Left hindlimb (tissue), 1 donor: ENCODE measurements at regions not wholly inside any gene's neighbourhood (a gene's known extent, or its start where the extent isn't known, plus 50 kb on each side); places are given as distances from the start of the nearest gene placed in this dataset.

ENCODE experiments used
- DNase-seq: peaks from one replicate; pipeline ENCODE4 v3.0.0-alpha.2; 2018

DNA sequence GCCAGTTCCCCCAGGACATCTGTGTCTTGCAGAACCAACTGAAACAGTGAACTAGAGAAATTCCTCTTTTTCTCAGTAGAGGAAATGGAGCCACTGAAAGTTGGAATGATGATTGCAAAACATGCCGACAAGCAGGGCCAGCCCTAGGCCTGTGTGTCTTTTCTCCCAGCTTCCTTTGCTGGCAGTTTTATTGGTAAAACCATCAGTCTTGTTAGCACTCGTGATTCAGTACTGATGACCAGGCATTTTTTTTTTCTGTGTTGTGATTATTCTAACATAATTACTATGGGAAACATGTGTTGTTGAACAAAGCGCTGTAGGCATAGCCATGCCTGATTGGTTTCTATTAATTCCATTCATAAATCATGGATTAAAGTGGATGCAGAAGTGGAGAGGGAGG, 620.7 kb downstream of the AACS start:
- no peak for DNase-seq

DNA sequence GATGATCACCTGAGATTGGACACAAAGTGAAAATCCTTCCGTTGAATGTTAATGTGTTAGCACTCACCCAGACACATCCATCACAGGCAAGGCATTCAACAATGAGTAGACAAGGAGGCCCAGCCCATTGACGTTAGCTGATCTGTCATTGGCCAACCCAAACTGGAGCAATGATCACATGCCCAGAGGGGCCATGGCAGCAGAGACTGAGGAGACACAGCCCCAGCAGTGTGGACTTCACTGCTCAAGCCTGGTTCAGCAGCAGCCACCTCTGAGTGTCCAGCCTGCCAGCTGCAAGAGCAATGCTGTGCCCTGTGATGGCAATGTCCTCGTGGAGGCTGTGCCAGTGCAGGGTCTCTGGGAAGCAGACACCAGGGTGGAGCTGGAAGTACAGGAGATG, 622.2 kb downstream of the AACS start:
- DNase-seq: no peak

DNA sequence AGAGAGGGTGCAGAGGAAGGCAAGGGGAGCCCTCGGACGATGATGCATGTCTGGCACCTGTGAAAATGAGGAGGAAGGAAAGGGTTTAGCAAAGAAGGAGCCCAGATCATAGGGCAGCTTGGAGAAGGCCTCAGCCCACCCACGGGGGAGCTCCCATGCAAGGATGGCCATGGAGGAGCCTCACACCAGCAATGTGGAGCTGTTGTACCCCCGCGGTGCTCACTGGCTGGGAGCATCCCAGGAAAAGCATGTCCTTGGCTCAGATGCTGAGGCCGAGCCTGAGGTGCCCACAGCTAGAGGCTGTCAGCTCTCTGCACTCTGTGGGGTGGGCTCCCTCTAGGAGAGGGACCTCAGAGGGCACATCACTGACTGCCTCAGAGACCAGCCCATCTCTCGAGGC, 622.6 kb downstream of the AACS start:
- no peak for DNase-seq

DNA sequence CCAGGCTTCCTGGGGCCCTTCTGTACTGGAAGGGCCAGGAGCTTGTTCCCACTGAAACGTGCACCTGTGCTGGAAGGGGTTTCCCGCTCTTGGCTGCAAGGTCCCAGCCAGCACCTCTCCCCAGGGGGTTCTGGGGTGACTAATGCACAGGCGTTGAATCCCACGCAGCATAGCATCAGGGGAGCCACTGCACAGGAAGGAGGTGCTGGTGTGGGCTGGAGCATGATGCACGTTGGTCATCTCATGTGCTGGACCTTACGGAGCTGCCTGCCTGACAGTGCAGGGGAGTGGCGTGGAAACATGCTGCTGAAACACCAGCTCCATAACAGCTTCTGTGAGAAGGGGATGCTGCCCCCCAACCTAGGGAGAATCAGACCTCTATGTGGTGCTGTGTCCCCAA, 623.0 kb downstream of the AACS start:
- DNase-seq: no peak

DNA sequence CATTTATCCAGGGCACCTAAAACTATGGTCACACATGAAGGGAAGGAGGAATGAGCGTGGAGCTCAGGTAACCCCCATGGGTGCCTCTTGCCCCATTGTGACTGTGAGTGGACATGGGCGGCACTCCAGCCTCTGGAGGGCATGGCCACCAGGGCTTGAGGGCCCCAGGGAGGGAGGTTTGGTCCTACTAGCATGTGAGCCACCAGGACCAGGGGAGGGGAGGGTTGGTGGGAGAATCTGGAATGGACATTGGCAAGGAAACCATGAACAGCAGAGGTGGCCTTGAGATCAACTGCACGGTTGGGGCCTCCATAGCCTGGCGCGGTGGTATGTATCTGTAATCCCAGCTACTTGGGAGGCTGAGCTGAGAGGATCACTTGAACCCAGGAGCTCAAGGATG, 623.6 kb downstream of the AACS start:
- no peak for DNase-seq

DNA sequence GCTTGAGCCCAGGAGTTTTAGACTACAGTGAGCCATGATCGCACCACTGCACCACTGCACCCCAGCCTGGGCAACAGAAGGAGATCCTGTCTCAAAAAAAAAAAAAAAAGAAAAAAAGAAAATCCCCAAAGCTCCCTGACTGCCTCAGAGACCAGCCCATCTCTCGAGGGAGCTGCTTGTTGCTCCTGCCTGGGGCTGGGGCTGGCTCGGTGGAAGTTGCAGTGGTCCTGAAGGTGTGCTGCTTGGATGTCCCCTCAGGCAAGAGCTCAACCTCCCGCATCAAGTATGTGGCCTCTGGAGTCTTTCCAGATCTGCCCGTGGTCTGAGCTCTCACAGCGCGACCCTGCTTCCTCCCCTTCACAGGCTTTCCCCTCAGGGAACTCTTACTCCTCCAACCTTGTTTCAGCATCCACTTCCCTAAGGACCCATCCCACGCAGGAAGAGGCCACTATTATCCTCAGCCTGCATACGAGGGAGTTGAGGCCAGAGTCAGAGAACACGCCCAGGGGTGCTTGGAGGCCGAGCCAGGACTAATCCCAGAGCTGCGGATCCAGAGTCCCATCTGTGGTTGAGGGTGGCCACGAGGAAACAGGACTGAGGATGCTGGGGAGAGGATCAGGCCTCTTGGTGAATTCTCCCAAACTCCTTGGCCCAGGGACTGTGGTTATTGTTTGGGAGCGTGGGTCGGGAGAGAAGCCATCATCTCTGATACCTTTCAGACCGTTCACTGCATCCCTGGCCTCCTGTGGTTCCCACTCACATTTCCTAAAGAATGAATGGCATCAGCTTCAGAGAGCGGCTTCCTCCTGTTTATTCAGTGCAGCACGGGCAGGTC, 624.6 kb downstream of the AACS start:
- DNase-seq: no peak

DNA sequence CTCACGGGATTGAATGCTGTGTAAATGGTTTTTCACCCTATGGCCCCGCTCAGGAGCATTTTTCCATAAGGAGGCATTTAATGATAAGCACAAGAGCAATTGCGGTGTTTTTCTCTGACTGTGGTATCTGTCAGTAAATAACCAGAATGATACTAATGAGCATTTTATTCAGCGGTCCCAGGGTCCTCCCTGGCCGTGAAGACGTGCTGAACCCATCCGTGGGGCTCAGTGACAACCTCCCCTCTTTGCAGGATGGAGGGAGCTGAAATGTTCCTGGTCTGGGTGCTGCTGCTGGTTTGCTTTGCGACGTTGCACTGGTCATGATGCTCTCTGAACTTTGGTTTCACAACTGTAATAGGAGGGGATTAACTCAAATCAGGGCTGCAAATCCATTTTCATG, 625.6 kb downstream of the AACS start:
- no peak for DNase-seq

DNA sequence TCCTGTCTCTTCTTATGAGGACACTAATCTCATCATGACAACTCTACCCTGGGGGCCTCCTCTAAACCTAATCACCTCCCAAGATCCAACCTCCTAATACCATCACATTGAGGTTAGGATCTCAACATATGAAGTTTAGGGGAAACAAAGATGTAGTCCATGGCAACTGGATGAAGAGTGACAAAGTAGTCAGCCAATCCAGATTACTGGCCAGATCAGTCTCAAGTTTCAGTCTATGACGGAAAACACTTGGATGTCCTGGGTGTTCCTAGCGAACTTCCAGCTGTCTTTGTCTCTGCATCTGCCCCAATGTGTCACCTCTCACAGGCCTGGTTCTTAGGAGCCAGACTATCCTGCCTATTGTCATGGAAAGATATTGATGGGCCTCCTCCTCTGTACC, 630.8 kb downstream of the AACS start:
- DNase-seq: no peak

DNA sequence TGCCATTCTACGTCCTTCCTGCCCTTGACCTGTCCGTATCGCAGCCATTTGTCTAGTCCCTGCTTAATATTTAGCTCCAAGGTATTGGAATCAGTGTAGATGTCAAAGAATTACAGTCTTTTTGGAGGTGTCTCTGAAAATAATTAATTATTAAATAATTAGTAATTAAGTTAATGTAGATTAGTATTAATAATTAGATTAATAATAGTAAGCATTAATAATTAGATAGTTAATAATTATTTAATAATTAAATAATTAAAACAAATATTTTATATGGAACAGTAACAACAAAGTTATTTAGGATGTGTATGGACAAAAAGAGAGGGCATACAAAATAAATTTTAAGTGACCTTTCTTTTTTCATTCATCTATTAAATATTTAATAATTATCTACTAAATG, 639.6 kb downstream of the AACS start:
- DNase-seq: no peak

DNA sequence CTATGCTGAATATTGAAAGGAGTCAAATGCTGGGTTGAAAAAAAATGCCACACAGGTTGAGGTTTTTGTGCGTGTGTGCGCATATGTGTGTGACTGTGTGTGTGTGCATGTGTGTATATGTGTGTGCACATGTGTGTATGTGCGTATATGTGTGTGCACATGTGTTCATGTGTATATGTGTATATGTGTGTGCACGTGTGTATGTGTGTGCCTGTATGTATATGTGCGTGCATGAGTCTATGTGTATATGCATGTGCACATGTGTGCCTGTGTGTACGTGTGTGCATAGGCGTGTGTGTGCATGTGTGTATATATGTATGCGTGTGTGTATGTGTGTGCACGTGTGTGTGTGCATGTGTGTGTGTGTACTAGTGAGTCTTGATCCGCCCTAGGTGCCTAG, 655.7 kb downstream of the AACS start:
- DNase-seq: no peak

DNA sequence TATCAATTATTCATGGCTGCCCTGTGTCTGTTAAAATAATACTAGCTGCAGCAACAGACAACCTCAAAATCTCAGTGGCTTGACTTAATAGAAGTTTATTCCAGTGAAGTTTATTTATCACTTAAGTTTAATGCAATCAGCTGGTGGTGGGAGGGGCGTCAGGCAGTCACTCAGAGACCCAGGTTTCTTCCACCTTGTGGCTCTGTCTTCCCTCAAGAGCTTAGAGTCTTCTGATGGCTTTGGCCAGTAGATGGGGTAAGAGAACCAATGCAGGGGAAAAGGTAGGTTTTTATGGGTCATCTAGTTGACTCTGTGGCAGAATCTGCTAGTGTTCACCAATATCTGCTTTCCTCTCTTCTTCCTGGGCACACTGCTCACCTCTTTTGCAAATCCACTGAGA, 668.9 kb downstream of the AACS start:
- no peak for DNase-seq

DNA sequence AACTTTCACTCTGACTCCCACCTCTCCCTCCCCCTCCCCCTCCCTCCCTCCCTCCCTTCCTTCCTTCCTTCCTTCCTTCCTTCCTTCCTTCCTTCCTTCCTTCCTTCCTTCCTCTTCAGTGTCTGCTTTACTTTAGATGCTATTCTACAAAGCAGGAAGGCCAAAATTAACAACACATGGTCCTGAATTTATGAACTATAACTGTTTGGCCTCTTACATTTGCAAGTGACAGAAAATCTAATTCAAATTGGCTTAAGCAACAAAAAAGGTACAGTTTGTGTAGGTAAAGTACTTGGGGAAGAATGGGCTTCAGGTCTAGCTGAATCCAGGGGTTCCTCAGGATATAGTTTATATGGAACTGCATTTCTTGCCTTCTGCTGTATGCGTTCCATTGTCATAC, 673.0 kb downstream of the AACS start:
- DNase-seq: no peak

DNA sequence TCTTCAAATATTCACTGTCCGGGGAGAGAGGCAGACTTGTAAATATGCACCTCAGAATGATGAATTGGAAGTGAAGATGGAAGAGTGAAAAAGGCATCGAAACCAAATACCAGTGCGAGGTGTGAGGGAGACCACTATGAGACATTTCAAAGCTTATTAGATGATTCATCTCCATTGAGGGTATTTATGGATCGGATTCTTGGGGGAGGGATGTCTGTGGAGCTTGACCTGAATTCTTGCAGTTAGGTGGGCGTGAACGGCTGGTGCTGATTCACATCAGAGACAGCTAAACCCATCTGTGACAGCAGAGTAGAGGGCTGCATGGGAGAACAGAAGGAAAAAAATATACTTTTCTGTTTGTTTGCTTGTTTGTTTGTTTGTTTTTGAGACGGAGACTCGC, 677.2 kb downstream of the AACS start:
- DNase-seq: no peak

DNA sequence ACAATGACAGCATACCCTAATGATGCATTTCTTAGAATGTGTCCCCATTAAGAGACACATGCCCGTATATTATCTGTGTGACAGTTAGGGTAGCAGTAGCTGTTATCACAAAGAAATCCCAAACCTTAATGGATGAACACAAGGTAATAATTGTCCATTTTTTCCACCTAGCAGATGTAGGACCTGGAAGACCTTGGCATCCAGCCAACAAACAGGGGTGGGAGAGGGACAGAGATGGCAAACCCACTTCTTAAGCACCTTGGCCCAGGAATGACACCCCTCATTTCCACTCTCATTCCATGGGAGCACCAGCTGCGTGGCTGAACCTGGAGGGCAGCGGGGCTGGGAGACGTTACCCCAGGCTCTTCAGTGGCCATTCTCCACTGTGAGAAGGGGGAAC, 679.0 kb downstream of the AACS start:
- no peak for DNase-seq

DNA sequence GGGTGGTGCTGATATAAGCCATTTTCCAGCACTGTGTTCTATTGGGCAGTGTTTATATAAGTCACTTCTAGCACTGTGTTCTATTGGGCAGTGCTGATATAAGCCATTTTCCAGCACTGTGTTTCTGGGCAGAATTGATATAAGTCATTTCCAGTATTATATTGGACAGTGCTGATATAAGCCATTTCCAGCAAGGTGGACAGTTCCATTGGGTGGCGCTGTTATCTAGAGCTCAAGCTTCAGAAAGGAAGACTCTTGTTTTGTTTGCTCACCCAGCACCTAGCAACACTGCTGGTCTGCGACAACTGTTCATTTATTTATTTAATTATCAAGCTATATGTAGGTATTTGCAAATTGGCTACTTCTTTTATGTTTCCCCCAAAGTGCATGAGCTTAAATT, 690.3 kb downstream of the AACS start:
- no peak for DNase-seq

DNA sequence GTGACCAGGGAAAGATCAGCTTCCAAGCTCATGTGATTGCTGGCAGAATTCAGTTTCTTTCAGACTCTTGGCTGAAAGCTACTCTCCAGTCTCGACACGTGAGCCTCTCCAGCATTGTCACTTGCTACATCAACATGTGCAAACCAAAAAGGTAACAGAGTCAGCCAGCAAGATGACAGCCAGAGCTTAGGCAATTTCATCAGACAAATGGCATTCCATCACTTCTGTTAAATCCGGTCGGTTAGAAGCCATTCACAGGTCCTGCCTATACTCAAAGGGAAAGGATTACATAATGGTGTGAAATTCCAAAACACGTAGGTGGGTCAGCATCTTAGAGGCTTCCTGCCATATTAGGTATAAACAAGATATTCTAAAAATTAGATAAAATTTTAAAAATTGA, 700.9 kb downstream of the AACS start:
- no peak for DNase-seq

DNA sequence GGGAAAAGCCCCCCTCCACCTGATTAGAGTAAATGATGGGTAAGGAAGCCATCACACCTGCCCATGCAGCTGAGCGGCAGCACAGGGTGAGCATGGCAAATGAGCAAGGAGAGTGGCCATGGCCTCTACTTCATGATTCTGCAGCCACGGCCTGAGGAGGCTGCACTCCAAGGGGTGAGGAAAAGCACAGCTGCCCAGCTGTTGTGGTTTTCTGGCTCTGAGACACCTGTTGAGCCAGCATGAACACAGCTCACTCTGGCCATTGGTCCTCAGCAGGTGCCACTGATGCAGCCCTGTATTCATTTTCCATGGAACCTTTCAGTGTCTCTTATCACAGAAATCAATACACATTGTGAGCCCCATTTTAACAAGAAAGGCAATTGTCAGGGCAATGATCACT, 707.2 kb downstream of the AACS start:
- no peak for DNase-seq

DNA sequence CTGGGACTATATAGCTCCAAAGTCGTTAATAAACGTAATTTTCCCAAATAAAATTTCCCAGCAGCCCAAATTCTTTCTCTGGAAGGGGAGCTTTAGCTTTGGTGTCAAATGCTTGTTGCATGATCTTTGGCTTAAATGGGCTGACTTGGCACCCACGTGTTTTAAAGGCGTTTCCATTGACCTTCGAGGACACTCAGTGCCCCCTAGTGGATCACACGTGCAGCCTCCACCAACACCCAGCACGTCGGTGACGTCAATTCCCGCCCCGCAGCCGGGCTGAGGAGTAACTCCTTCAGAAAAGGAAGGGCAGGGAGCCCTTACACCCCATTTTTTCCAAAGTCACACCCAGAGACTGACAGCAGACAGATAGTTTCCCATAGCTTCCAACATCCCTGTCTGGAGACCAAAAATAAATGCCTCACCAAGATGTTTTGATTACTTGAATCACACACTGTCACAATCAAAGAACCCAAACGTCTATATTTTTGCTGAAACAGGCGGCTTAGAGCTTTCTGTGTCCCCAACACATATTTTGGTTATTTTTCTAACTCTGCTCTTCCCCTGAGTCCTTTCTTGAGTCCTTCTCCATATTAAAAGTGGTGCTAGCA, 707.9 kb downstream of the AACS start:
- DNase-seq: no peak

DNA sequence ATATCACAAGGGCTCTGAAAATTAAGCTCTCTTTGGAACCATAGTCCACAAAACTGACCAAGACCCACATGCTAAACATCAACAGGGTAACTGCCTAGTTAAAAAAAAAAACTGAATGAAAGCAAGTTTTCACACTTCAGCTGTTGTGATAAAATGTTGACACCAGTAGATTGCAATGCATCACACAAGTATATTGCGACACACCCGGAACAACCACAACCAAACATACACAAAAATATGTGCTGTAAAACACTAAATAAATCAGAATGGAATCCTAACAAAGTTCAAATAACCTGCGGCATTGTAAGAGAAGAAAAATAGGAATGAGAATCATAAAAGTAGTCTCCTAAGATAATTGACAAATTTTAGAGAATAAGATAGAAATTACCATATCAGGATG, 710.3 kb downstream of the AACS start:
- DNase-seq: no peak

DNA sequence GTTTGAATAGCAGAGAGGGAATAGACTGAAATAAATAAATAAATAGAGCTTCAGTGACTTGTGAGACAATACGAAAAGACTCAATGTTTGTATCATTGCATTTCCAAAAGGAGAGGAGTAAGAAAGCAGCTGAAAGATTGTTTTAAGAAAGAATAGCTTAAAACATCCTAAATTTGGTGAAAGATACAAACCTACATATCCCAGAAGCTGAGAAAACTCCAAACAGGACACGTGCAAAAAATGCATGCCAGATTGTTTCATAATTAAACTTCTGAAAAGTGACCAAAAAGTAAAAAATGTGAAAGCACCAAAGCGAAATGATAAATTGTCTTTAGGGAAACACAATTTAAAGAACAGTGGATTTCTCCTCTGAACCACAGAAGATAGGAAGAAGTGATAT, 711.0 kb downstream of the AACS start:
- DNase-seq: no peak

DNA sequence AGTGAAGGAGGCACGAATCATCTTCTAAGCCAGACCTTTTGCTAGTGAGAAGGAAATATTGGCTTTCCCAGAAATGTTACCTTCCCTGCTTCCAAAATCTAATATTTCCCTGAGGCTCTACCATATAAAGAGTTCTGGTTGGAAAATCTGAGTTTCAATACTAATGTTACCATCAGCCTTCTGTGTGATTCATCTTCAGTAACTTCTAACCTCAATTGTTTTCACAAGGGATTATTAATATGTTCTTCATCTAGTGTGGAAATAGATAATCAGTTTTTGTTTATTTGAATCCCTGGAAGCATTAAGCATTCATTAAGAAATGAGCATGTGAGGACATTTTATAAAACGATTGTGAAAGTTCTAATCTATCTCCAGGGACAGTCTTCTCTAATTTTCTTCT, 720.9 kb downstream of the AACS start:
- no peak for DNase-seq

DNA sequence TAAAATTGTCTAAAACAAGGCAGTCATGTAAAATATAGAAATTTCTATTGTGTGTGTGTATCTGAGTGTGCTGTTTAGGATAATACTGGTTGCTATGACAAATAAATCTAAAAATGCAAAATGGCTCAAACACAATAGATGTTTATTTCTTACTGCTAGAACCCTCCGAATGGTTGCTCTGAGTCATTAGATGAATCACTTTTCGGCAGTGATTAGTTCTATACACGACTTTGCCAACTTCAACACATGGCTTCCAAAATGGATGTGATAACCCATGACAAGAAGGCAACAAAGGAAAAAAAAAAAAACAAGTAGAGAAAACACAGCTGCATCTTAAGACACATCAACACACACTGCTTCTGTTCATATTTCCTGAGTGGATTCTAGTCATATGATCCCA, 729.2 kb downstream of the AACS start:
- DNase-seq: no peak

DNA sequence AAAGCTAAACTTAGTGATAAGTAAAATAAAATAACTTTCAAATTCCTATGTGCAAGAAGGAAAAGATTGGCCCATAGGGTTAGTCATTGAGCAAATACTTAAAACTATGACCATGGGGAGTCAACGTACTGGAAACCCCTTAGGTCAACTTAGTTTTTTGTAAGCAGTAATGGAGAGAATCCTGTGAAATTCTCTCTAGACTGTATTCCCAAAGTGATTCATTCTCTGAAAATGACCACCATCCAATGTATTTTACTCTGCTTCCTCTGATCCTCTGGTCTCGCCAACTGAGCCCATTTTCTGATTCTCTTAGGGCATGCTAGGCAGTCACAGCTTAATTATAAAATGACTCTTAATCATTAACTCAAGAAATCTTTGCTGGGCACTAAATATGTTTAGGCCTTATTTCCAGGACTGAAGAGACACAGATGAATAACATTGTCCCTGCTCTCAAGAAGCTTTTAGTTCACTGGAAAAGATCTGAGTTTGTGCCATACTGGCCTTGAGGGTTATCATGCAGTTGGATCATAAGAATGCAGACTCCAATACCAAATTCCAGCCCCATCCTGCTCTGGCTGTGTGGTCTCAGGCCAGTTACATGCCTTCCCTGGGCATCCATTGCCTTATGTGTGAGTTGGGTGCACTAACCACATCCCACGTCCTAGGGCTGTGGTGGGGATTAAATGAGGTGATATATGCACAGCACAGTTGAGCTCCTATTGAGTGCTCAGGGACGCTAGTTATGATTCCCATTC, 732.4 kb downstream of the AACS start:
- no peak for DNase-seq

DNA sequence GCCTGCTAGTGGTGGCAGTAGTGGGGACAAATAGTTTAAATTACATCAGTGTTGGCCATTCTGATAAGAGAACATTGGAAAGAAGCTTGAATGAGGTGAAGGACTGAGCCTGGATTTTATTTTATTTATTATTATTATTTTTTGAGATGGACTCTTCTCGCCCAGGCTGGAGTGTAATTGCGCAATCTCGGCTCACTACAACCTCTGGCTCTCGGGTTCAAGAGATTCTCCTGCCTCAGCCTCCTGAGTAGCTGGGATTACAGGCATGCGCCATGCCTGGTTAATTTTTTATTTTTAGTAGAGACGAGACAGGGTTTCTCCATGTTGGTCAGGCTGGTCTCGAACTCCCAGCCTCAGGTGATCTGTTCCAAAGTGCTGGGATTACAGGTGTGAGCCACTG, 739.4 kb downstream of the AACS start:
- no peak for DNase-seq
